HT-29 (cell line): ENCODE measurements at regions not wholly inside any gene's neighbourhood (a gene's known extent, or its start where the extent isn't known, plus 50 kb on each side); places are given as distances from the start of the nearest gene placed in this dataset.

Experiments
- DNase-seq: peaks from one replicate; pipeline ENCODE4 v3.0.0-alpha.2; 2015; ENCODE audit warnings: low spot score

DNA sequence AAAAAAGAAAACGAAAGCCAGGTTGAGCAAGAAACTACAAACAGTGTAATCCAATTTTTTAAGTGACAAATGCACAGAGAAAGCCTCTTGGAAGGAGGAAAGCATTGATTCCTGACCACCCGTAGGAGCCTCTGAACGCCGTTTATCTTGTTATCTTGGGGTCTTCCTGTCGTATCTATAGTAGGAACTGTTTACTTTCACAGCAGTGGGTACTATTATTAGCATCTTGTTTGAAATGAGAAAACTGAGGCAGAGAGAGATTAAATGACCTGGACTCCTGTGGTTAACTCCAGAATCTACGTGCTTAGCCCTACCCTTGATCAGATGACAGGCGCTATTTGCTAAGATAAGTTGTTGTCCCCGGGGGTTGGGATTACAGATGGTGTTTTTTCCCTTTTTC is 196.7 kb upstream of the FOXF1 start:
- no peak for DNase-seq

DNA sequence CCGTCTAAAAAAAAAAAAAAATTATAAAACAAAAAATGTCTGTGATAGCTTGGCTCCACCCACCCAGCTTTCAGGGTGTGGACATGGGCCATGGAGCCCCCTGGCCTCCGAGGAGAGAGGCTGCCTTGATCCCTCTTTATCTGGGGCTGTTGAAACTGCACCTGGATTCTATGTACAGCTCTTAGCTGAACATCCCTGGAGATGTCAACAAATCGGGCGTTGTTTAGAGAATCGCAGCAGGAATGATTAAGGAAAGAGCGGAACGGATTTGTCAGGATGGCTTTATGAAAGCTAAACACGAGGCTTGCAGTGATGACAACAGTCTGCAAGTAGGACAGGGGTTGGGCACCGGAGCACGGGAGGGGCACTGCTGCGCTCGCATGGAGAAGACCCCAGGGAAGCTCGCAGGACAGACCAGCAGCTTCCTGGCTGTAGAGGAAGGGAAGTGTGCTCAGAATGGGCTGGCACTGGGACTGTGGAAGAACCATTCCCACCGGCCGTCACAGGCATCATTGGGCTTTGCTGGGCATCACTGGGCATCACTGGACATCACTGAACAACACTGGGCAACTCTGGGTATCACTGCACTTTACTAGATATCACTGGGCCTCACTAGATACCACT is 195.8 kb upstream of the FOXF1 start:
- DNase-seq: no peak

DNA sequence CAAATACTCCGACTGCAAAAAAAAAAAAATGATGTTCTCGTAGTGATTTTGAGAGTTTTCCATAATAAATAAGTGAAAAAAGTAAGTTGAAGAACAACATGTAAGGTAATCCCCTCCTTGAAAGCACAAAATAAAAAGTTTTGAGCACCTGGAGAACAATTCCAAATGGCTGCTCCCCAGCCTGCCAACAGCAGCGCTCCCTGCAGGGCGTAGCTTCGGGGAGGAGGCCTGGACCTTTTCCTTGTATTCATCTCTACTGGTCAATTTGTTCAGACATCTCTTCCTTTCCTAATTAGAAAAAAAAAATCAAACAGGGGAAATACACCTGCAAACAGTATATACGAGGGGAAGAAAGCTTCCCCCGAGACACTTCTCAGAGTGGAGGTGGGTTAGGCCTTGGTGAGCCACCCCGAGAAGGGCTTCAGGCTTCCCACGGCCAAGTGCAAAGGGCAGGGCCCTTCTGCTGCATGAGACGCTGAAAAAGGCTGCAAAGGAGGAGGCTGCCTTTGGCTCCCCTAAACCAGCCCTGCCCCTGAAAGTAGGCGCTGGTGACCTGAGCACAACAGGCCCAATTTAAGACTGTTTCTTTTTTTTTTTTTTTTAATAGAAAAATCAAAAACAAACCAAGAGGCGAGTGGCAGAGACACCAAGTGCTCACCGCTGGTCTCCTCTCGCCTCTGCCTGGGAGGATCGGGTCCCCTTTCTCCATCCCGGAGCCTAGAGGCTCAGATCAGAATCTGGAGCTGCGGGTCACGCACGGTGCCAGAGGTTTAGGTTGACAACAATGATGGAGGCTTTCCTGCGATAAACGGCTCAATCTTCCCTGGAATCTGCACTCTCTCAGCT is 193.1 kb upstream of the FOXF1 start:
- no peak for DNase-seq

DNA sequence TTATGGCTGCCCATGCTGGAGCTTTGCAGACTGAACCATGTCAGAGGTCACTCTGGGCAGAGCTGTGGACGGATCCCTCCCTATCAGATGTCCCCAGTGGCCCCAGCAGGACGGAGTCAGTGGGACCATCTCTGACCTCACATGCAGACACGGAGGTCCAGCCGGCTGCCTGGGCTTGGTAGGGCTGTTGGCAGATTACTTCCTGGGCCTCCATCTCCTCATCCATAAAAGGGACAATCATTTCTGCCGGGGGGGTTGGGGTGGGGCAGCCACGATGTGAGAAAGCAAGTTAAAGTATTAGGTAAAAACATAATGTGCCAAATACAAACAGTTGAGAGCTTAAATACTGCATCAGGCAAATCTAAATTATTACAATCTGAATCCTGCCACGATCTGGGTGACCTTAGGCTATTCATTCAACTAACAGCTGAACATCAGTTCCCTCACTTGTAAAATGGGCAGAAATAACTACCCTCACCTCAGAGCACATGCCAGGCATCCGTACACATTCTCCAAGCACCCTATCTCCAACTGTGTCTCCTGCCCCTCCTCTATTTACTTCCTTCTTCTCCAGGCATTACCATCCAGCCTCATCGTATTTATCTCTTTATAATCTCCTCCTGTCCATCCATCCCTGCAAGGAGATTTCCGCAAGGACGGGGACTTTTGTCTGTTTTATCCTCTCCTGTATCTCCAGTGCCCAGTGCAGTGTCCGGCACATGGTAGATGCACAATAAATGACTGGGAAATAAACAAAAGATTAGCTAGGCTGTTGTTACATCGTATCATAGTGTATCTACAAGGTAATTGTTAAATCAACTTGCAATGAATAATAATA is 192.3 kb upstream of the FOXF1 start:
- DNase-seq: no peak

DNA sequence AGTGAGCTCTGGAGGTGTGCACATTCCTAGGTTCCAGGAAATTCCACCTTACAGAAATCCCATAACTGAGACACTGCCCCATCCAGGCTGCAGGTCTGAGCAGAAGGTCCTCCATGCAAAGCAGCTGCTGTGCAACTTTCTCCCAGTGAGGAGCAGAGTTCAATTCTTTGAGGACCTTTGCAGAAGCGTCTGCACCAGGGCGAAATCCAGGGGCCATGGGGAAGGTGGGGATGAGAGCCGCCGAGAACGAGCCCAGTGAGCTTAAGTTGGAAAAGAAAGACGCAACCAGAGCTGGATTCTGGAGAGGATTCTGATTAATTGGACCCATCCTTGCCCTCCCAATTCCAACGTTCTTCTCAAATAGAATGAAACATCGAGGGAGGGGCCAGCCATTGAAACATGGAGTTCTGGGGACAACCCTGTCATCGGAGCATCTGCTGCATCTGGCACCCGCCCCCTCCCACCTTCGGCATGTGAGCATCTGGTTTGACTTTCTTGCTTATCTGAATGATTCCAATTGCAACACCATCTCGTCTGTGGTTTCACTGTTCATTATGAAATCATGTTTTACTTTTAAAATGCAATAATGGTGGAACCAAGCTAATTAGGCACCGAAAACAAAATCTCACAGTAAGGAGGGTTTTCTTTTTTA is 190.6 kb upstream of the FOXF1 start:
- DNase-seq: no peak

DNA sequence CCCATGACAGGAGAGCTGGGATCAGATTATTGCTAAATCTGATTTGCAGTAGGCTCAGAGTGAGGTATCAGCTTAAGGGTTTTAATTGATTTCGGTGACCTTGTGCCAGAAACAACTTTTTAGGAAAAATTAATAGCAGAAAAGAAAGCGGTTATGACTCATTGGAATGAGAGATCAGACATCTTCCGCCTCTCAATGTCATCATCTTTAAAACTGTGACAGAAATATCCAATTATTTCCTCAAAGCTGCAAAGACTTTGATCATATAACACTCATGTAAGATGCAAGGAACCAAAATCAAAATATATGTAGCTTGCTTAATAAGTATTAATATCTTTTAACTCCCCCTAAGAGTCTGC is 190.1 kb upstream of the FOXF1 start:
- no peak for DNase-seq

DNA sequence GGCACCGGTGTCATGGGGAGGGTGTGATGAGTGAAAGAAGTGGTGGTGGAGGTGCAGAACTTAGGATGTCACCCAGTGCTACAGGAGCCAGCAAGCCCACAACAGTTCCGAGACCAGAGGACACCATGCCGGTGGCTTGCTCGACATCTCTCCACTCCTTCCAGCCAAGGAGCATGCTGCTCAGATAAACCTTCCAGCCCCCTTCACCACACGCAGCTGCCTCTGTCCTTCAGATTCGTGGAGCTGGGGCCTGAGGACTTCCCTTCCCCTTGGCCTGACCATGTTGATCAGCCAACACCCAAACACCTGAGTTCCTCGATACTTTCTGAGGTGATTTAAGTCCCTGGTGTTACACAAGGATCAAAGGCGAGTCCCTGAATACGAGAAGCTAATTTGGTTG is 188.8 kb upstream of the FOXF1 start:
- no peak for DNase-seq

DNA sequence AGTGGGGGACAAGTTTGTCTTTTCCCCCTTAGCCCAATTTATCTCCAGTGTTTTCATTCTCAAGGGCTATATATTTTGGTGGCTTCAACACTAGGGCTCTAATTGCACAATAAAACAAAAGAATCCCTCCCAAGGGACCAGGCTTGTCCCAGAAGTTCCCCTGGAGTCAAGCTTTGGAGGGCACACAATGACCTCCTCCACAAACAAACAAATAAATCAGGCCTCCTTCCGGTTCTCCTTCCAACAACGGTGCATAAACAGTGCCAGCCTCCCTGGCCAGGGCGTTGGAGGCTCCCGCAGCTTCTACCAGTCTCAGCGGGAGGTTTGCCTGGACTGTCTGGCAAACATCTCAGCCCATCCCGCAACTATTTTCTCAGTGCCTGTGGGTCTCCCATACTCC is 188.0 kb upstream of the FOXF1 start:
- no peak for DNase-seq

DNA sequence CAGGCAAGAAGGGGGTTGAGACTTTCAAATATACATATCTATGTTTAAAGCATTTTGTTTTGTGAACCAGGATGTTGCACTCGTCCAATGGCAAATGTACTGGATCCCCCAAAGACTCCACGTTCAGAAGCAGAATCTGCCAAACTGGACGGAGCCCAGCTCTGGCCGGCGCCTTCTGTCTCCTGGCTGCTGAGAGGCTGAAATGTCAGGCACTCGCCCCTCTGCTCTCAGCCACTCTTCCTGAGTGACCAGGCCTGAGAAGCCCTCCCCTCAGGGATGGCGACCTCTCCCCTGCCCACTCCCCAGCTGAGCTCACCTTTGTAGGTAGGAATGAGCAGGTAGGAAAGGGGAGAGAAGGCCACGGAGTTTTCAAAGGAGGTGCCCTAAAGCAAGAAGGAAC is 187.5 kb upstream of the FOXF1 start:
- DNase-seq: no peak

DNA sequence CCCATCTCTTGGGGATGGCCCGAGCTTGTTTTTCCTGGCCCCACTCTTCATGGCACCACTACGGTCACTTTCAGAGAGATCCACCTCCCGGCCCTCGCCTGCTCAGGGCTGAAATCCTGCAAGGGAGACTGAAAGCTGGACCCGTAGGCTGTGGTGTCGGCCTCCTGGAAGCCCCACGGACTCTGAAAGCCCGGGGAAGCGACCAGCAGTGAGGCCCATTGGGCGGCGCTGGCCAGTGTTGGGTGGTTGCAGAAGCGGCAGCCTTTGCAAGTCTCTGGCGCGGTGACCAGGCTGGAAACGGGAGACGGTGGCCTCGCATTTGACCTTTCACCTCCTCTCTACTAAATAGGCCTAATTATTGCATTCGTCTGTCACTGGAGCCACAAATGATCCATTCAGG is 186.0 kb upstream of the FOXF1 start:
- DNase-seq: no peak

DNA sequence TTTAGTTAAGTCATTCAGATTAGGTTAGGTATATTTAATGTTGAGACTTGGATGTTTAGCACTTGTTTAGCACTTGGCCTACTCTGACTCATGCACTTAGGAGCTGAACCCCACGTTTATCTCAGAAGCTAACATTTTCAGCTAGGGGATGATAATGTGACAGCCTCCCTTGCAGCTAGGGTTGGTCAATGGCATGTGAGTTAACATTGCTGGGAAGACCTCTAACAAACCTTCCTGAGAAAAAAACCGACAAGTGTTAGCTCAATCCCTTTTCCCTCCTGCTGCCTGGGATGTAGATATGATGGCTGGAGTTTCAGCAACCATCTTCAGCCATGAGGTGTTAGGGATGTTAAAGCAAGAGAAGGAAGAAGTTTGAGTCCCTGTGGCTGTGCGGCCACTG is 185.0 kb upstream of the FOXF1 start:
- no peak for DNase-seq

DNA sequence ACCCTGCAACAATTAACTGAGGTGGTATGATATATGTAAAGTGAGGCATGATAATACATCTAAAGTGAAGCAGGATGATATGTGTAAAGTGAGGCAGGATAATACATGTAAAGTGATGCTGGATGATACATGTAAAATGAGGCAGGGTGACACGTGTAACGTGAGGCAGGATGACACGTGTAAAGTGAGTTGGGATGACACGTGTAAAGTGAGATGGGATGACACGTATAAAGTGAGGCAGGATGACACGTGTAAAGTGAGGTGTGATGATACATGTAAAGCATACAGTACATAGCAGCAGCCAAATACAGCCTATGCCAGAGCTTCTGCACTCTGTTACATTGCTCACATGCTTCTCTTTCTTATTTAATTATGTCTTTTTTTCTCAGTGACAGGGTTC is 184.4 kb upstream of the FOXF1 start:
- no peak for DNase-seq

DNA sequence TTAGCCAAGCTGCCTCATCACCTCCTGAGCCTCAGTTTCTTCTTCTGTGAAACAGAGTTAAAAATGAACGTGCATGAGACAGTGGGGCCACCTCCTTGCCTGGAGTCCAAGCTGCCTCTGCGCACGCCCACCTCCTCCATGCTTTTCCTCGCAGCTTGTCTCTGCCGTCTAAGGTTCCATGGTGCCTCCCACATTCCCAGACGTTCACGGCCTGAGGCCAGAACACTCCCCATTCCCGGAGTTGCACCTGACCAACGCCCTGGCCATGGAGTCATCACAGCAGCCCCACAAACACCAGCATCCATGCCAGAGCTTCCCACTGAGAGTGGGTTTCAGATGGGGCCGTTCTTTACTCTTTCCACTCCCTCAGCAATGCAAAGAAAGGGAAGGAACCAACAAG is 183.0 kb upstream of the FOXF1 start:
- no peak for DNase-seq

DNA sequence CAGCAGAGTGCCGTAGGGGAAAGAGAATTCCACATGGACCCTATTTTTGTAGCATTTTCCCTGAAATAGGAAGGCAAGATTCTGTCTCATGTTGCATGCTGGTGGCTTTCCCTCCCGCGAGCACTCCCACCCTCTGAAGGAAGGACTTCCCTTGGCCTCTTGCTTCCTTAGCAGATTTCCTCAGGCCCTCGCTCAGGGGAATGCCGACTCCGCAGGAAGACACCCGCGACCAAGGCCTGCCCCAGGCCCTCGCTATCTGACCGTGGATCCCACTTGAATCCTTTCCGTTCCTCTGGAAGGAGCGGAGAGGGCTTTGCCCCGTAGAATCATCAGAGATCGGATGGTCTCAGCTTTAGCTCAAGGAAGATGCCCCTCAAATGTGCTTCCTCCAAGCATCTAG is 179.4 kb upstream of the FOXF1 start:
- no peak for DNase-seq

DNA sequence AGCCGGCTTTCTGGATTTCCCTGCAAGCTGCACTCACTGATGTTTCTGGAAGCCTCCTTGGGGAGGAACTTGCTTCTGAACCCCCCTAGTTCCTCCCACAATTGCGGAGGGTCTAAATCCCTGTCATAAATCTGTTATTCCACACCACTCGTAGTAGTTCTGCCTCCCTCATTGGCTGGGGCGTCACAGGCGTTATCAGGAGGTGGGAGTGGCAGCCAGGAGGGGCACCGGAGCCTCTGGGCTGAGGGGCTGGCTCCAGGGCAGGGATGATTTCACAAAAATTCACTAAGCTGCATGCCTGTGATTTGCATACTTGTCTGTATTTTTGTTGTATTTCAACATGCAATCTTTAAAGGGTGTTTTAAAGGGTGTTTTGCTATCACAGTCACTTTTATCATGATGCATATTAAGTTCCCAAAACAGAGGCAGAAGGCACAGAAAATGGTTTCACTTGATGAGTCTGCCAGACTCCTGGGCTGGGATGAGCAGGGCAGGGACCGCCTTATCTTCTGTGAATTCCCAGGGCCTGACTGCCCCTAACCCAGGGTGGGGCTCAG is 176.2 kb upstream of the FOXF1 start:
- DNase-seq: no peak

DNA sequence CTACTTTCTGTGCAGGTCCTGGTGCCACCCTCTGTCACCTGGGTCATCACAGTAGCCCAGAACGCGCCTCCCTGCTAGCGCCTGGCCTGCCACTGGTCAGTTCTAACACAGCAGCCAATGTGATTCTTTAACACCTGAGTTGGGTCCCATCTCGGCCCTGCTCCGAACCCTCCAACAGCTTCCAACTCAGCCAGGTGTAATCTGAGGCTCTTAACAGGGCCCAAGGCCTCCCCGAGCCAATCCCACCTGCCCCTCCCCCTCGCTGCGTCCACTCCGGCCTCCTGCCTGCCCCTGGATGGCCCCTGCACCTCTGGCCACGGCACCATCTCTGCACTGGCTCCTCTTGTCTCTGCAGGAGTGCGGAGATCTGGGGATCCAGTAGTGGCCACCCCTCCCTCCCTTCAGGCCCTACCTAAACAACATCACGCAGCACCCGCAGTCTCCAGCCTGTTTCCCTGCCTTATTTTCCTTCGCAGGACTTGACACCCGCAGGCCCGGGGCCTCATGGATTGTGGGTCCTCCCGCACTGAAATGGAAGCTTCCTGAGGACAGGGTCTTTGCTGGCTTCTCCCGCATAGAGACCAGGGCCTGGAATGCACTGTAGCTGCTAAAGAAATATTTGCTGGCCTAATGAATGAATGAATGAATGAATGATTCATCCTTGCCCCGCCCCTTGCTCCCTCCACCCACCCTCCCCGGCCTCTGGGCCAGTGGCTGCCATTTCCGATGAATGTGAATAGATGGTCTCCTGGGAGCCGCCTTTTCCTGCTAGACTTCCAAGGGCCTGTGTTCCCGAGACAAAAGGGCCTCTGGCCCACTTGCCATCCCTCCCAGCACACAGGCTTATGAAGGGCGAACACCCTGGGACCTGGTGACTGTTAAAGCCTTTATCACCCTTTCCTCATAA is 174.8 kb upstream of the FOXF1 start:
- DNase-seq: no peak

DNA sequence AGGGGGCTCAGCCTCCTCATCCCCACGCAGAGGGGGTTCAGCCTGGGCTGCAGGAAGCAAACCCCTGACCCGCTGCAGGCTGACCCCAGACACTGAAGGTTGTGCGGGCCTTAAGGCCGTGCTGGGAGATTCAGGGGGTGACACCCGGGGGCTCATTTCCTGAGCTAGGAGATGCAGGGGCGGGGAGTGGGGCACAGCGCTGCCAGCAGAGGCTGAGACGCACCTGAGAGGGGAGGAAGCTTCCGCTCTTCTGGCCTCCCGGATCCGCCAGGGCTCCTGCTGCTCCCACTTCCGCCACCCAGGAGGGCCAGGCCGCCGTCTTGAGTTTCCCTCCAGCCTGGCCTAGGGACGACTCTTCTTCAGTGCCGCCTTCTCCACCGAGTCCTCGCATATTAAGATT is 173.2 kb upstream of the FOXF1 start:
- DNase-seq: no peak

DNA sequence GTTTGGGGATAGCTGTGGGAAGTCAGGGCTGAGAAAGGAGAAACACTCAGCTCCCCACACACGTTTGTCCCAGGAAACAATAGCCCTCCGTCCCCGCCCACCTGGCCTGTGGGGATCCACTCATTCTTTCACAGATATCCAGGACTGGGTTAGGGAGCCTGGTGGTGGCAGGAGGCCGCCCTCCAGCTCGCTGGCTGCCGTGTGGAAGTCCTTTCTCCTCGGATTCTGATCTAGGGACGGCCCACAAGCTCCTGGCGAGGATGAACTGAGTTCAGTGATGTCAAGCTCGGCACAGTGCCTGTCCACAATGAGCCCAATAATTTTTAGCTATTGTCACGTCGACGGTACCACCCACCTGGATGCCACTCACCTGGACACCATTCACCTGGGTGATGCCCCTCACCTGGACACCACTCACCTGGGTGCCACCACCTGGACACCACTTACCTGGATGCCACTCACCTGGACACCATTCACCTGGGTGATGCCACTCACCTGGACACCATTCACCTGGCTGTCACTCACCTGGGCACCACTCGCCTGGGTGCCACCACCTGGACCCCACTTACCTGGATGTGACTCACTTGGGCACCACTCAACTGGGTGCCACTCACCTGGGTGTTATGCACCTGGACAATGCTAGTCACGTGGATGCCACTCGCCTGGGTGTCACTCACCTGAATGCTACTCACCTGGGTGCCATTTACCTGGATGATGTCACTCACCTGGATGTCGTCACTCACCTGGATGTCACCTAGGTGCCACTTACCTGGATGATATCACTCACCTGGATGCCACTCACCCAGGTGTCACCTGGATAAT is 172.5 kb upstream of the FOXF1 start:
- no peak for DNase-seq

DNA sequence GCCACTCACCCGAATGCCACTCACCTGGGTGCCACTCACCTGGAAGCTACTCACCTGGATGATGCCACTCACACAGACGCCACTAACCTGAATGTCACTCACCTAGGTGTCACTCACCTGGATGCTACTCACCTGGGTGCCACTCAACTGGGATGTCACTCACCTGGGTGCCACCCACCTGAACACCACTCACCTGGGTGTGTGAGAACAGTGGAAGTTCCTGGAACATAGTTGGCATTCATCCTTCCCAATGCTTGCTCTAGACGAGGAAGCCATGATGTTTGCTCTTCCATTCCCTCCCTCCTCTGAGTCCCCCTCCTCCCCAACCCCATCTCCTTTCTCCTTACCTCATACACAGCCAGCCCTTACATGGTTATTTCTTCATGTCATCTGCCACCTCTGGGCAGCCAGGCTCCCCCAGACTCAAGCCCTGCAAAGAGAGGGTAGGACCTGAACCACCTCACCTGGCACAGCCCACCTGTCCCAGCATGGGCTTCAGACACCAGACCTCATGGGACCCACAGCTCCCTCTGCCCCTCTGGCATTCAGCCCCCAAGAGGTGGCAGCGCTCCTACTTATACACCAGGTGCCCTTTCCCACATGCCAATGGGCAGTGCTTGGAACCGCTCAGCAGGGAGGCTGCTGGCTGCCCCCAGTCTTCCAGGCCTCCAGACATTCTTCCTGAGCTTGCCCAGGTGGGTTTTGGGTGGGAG is 171.8 kb upstream of the FOXF1 start:
- DNase-seq: no peak
